ENCODE measurements at regions not wholly inside any gene's neighbourhood (a gene's known extent, or its start where the extent isn't known, plus 50 kb on each side); places are given as distances from the start of the nearest gene placed in this dataset.

GRCh38 chr16:79400462-79401149, 199.9 kb downstream of the MAF start (continued):
- peak; percentile 93 for TF ChIP-seq ARID1B (IDR thresholded peaks at IDR 0.05)
- no peak for TF ChIP-seq HIVEP1 (CRISPR knock-in tag; IDR thresholded peaks at IDR 0.05)
- TF ChIP-seq CSDE1 (IDR thresholded peaks at IDR 0.05) = no peak
- TF ChIP-seq PCBP1 (IDR thresholded peaks at IDR 0.05; ENCODE audit: low read depth, low read length, poor library complexity, severe bottlenecking) = no peak
- no peak for TF ChIP-seq ZSCAN29 (IDR thresholded peaks at IDR 0.05)
- no peak for TF ChIP-seq CEBPG (CRISPR knock-in tag; IDR thresholded peaks at IDR 0.05)
- TF ChIP-seq CEBPG (tag; conservative IDR thresholded peaks at IDR 0.05 in 1 of 2, IDR thresholded peaks at IDR 0.05 in 1 of 2) = 0 out of 4 replicates have a peak, but pooled peaks of 1 of the 2 experiments have one; percentile 23
- peak; percentile 34 for TF ChIP-seq ZFP36 (IDR thresholded peaks at IDR 0.05; ENCODE audit: low read depth, low read length, partially characterized antibody)
- no peak for TF ChIP-seq HOMEZ (CRISPR knock-in tag; IDR thresholded peaks at IDR 0.05)
- peak; percentile 76; the same call in 1 of the 2 replicates for TF ChIP-seq PHB2 (IDR thresholded peaks at IDR 0.05; ENCODE audit: low read depth)
- peak in 1 of 2 experiments; percentile 61; a peak in 1 of 4 replicates for TF ChIP-seq MNT (conservative IDR thresholded peaks at IDR 0.05)
- peak; percentile 81 for TF ChIP-seq ZNF589 (CRISPR knock-in tag; IDR thresholded peaks at IDR 0.05; ENCODE audit: low read depth)
- no peak for TF ChIP-seq ZHX1 (conservative IDR thresholded peaks at IDR 0.05; ENCODE audit: low read length)
- no peak for TF ChIP-seq SREBF1 (IDR thresholded peaks at IDR 0.05; ENCODE audit: borderline replicate concordance, low read depth, low read length)
- no peak for TF ChIP-seq ZFP1 (CRISPR knock-in tag; IDR thresholded peaks at IDR 0.05)
- no peak for TF ChIP-seq HEY1 (CRISPR knock-in tag; IDR thresholded peaks at IDR 0.05; ENCODE audit: borderline replicate concordance)
- TF ChIP-seq NR2C2 (CRISPR knock-in tag; IDR thresholded peaks at IDR 0.05) = no peak
- TF ChIP-seq NR2C2 (tag; IDR thresholded peaks at IDR 0.05) = peak; percentile 65
- TF ChIP-seq TAF1 (IDR thresholded peaks at IDR 0.05; ENCODE audit: control insufficient read depth, extremely low read depth, insufficient read depth, low read length, severe bottlenecking) = peak; percentile 34
- TF ChIP-seq PML (IDR thresholded peaks at IDR 0.05; ENCODE audit: low read length) = peak; percentile 87
- peak; percentile 88 for TF ChIP-seq STAT5A (IDR thresholded peaks at IDR 0.05; ENCODE audit: borderline replicate concordance, low read length)
